Adrenal gland (tissue), 9 donors: ENCODE measurements at regions not wholly inside any gene's neighbourhood (a gene's known extent, or its start where the extent isn't known, plus 50 kb on each side); places are given as distances from the start of the nearest gene placed in this dataset.

Experiments used
- DNase-seq, 7 donors: peaks; one replicate each; pipeline ENCODE4 v3.0.0-alpha.2; 2019 to 2020
- H3K27ac ChIP-seq, 5 donors: fragments of 200-600 bp; sonication (generic) in 4 of 5; 1 replicate in 3 of 5; 2 replicates in 2 of 5; pipeline versions ENCODE4 v1.5.1 to v1.8.0; 2016 to 2020; ENCODE audit warnings: mild to moderate bottlenecking in 1 of 5
- H3K27me3 ChIP-seq: fragments of 200-600 bp; 2 replicates; pipeline ENCODE4 v1.8.0; 2021
- H3K36me3 ChIP-seq, 2 donors: fragments of 200-600 bp; replicated peaks in 1 of 2; 1 replicate in 1 of 2; 2 replicates in 1 of 2; pipeline versions ENCODE4 v1.5.1 to v1.8.0; 2018 to 2022
- H3K4me1 ChIP-seq, 2 donors: fragments of 200-600 bp; replicated peaks in 1 of 2; 1 replicate in 1 of 2; 2 replicates in 1 of 2; pipeline versions ENCODE4 v1.5.1 to v1.8.0; 2018 to 2021
- H3K4me3 ChIP-seq, 4 donors: fragments of 200-600 bp; sonication (generic) in 3 of 4; one replicate each; pipeline ENCODE4 v1.5.1; 2016 to 2018
- H3K9me3 ChIP-seq, 3 donors: fragments of 200-600 bp; sonication (generic) in 1 of 3; replicated peaks in 1 of 3; 1 replicate in 2 of 3; 2 replicates in 1 of 3; pipeline versions ENCODE4 v1.5.1 to v1.8.0; 2016 to 2021
- POLR2A ChIP-seq, 2 donors: fragments of 450-650 bp; IDR thresholded peaks; one replicate each; pipeline ENCODE4 v1.6.1; 2017; ENCODE audit warnings: antibody characterized with exemption in 2 of 2, mild to moderate bottlenecking in 2 of 2, moderate library complexity in 1 of 2
- WGBS, 4 donors: extraction: QIAGEN DNeasy Blood & Tissue Kit in 2 of 4; methylation state at CpG; one replicate each; pipeline versions ENCODE4 v1.1.5 to v1.1.7; 2013 to 2017; 5-methylcytosine and 5-hydroxymethylcytosine counted together
- intact Hi-C, 2 donors: fragments of 100-400 bp; cut with DNase I; formaldehyde crosslinking; loops; one replicate each; pipeline versions ENCODE4 v1.14.1 to v1.15.0; 2022 to 2023
- TF ChIP-seq, protein P1 (sequence below), 6 experiments: fragments of 450-650 bp in 4 of 6; fragments of 200-600 bp in 2 of 6; sonication (generic) in 1 of 6; IDR thresholded peaks; 1 replicate in 5 of 6; 2 replicates in 1 of 6; pipeline versions ENCODE4 v1.5.1 to v1.8.0; 2016 to 2021; ENCODE audit warnings: antibody characterized with exemption in 6 of 6, mild to moderate bottlenecking in 2 of 6, moderate library complexity in 1 of 6
- donor health status: healthy with polysubstance abuse.
- donor health status: Bipolar disorder and iron deficiency.
- donor health status: DM: yes; HTN: yes; CAD: no.
- donor health status: DM: no; HTN: no; CAD: no.
- donor health status: DM: no; HTN: no; CAD: no.

DNA sequence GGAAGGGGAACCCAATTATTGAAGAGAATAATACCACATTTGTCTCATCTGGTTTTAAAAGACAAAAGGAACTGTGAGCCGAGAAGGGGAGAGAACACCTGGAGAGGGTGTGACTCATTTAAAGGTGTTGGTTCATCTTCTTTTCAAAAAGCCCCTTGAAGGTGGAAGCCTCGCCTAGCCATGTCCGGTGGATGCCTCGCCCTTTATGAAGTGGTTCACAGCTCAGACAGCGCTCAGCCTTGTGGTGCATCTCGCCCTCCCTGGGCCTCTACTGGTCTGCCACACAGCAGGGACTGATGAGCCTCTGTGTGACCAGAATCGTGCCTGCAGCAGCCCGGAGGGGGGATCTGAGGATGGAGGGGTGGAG, 290.0 kb upstream of the CXCR4 start:
- WGBS, 4 donors: 72 to 76% (median 74%) methylated on average over 5 to 8 of the region's 8 CpGs
- no peak for DNase-seq
- intact Hi-C loops: no loop called here
- Histone ChIP-seq H3K9me3 (no peaks in the 10 kb centered on the region), H3K27ac (no peak overlapping the region), H3K27me3 (no peaks in the 10 kb centered on the region), H3K4me3 (no peak overlapping the region), H3K4me1 (no peaks in the 10 kb centered on the region), H3K36me3 (no peaks in the 10 kb centered on the region)
- TF ChIP-seq, protein P1, sequence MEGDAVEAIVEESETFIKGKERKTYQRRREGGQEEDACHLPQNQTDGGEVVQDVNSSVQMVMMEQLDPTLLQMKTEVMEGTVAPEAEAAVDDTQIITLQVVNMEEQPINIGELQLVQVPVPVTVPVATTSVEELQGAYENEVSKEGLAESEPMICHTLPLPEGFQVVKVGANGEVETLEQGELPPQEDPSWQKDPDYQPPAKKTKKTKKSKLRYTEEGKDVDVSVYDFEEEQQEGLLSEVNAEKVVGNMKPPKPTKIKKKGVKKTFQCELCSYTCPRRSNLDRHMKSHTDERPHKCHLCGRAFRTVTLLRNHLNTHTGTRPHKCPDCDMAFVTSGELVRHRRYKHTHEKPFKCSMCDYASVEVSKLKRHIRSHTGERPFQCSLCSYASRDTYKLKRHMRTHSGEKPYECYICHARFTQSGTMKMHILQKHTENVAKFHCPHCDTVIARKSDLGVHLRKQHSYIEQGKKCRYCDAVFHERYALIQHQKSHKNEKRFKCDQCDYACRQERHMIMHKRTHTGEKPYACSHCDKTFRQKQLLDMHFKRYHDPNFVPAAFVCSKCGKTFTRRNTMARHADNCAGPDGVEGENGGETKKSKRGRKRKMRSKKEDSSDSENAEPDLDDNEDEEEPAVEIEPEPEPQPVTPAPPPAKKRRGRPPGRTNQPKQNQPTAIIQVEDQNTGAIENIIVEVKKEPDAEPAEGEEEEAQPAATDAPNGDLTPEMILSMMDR (IDR thresholded peaks at IDR 0.05): no peak
- TF ChIP-seq POLR2A (IDR thresholded peaks at IDR 0.05): no peak

DNA sequence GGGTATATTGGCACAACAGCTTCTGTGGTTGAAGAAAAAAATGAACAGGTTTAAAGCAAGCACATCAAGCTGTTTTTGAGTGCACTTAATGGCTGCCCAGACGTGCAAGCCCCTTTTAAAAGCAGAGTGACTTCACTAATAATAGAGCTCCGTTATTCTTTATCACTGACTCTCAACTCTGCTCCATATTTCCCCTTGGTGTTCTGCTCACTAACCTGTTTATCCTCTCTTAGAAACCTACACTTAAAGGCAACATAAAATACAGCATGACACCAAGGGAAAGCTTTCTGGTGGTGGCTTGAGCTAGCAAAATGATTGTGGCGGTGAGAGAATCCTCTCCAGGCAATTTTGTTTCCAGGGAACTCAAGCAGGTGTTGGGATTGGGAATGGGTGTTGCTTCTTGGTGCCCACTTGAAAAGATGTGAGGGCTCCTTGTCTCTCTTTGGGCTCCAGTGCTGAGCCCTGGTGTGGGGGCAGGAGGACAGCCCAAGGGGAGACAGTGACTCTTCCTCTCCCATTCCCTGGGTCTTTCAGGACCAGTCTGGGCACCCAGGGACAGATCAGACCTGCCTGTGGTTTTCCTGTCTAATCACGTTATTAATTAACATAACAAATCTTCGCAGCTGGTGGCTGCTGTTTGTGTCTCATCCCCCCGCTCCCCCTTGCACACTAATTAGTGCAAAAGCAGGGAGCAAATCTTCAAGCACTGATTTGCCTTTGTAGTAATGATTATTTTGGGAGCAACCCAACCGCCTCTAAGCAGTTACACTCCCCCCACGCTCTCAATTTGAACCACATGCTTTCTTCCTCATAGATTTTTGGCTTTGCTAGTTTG, 289.4 kb upstream of the CXCR4 start:
- no peaks in the 10 kb centered on the region for H3K27me3 ChIP-seq
- WGBS, 4 donors: 55 to 63% (median 61%) methylated on average over 8 of the region's 8 CpGs
- H3K27ac ChIP-seq: no peak overlapping the region
- intact Hi-C loops: no loop called here
- H3K9me3 ChIP-seq: no peaks in the 10 kb centered on the region
- no peaks in the 10 kb centered on the region for H3K36me3 ChIP-seq
- H3K4me3 ChIP-seq: no peak overlapping the region
- DNase-seq: no peak
- no peaks in the 10 kb centered on the region for H3K4me1 ChIP-seq
- no peak for TF ChIP-seq POLR2A (IDR thresholded peaks at IDR 0.05)
- TF ChIP-seq, protein P1 (IDR thresholded peaks at IDR 0.05): no peak

DNA sequence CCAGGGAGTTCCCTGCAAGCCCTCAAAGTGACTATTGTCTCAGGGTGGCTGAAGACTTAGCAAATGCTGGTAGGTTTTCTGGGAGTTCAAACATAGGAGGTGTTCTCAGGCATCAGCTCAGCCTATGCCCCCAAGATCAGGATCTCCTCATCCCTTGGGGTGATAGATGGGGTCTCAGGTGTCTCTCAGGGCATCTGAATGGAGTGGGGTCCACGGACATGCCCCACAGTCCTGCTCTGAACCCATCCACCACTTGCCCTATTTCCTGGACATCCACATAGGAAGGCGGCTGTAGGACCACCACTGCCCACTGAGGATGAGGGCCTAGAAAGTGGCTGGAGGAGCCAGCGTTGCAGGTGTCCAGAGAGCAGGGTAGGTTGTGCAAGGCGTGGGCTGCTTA, 287.0 kb upstream of the CXCR4 start:
- intact Hi-C loops: no loop called here
- Histone ChIP-seq H3K9me3 (no peaks in the 10 kb centered on the region), H3K27me3 (no peaks in the 10 kb centered on the region), H3K27ac (no peak overlapping the region), H3K36me3 (no peaks in the 10 kb centered on the region), H3K4me3 (no peak overlapping the region), H3K4me1 (no peaks in the 10 kb centered on the region)
- no peak for TF ChIP-seq POLR2A (IDR thresholded peaks at IDR 0.05)
- TF ChIP-seq, protein P1 (IDR thresholded peaks at IDR 0.05): no peak
- 78 to 87% (median 83%) methylated on average over 3 to 4 of the region's 4 CpGs for whole genome bisulfite sequencing, 4 donors
- DNase-seq: no peak

DNA sequence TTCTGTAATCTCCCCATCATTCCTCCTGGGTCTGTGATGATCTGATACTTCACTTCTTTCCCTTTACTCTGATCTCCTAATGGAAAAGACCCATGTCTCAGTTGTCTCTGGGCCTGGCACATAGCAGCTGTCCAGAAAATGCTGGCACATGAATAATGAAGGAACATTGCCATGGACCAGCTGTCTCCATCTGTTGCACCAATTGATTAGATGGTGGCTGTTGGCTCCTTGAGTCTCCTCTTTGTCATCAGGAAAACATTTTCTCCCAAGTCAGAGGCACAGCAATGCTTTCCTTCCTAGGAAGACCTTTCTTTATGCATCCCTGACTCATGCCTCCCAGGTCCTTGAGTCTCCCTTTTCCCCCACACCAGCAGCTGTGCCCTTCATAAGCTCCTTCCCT, 286.2 kb upstream of the CXCR4 start:
- intact Hi-C loops: no loop called here
- DNase-seq: no peak
- Histone ChIP-seq H3K27ac (no peak overlapping the region), H3K4me1 (no peaks in the 10 kb centered on the region), H3K27me3 (no peaks in the 10 kb centered on the region), H3K9me3 (no peaks in the 10 kb centered on the region), H3K4me3 (no peak overlapping the region), H3K36me3 (no peaks in the 10 kb centered on the region)
- TF ChIP-seq, protein P1 (IDR thresholded peaks at IDR 0.05): no peak
- no peak for TF ChIP-seq POLR2A (IDR thresholded peaks at IDR 0.05)
